K562 (cell line): ENCODE measurements at regions not wholly inside any gene's neighbourhood (a gene's known extent, or its start where the extent isn't known, plus 50 kb on each side); places are given as distances from the start of the nearest gene placed in this dataset.

Experiments
- ATAC-seq: fragments of 200-7000 bp; cut with Tn5 transposase; 3 replicates; pipeline ENCODE4 v1.9.1; 2020; ENCODE audit warnings: moderate library complexity
- BruUV-seq: library from RNA; stranded (reverse); fragments of 400-500 nt; replicated peaks from 2 replicates; lab custom pipeline; 2021; lab: Mats Ljungman, UMichigan
- CTCF ChIA-PET: fragments of 300-600 bp; formaldehyde crosslinking; extraction: SDS; loops from one replicate; lab custom pipeline; 2021; ENCODE audit warnings: low intra/inter-chr PET ratio; lab: Yijun Ruan, JAX
- POLR2A ChIA-PET: fragments of 300-600, 350-650 bp; sonication (Branson Sonifier 250); formaldehyde crosslinking; extraction: SDS; loops from one replicate; lab custom pipeline; 2021; ENCODE audit warnings: antibody characterized with exemption, inconsistent platforms; lab: Yijun Ruan, JAX
- DNase-seq, 4 experiments: peaks; one replicate each; pipeline versions ENCODE4 v3.0.0 to v3.0.0-alpha.2; 2011 to 2018; ENCODE audit warnings: low spot score in 3 of 4, mixed read lengths in 3 of 4; ENCODE audit errors: extremely low read depth in 1 of 4
- FAIRE-seq: peaks from 2 replicates; lab custom pipeline; 2011; peaks lifted over from hg19 to GRCh38; lab: Jason Lieb, UNC
- H2AFZ ChIP-seq: 2 replicates; pipeline ENCODE4 v1.6.0; 2011; ENCODE audit warnings: low read depth, low read length, control low read depth, inconsistent platforms
- H3K27ac ChIP-seq: fragments of 200-600 bp; 3 replicates; pipeline ENCODE4 v1.8.0; 2011; ENCODE audit warnings: low read depth, mild to moderate bottlenecking, control low read depth, inconsistent platforms, low read length, moderate library complexity, mixed read lengths; ENCODE audit errors: extremely low read depth
- H3K27me3 ChIP-seq, 2 experiments: fragments of 300-600 bp in 1 of 2; 2 replicates in 1 of 2; 3 replicates in 1 of 2; pipeline versions ENCODE4 v1.6.0 to v1.8.0; 2011; ENCODE audit warnings: inconsistent platforms in 2 of 2, low read length in 2 of 2, mild to moderate bottlenecking in 1 of 2, mixed read lengths in 1 of 2, moderate library complexity in 1 of 2; ENCODE audit not compliant: control insufficient read depth in 2 of 2, insufficient read depth in 2 of 2
- H3K36me3 ChIP-seq: fragments of 300-600 bp; 3 replicates; pipeline ENCODE4 v1.8.0; 2011; ENCODE audit warnings: mild to moderate bottlenecking, low read length, inconsistent platforms; ENCODE audit not compliant: control insufficient read depth, insufficient read depth
- H3K4me1 ChIP-seq, 2 experiments: fragments of 200-600 bp in 1 of 2; replicated peaks in 1 of 2; 2 replicates in 1 of 2; 3 replicates in 1 of 2; pipeline versions ENCODE4 v1.5.1 to v1.8.0; 2011; ENCODE audit warnings: inconsistent platforms in 2 of 2, low read length in 2 of 2, mild to moderate bottlenecking in 1 of 2, mixed read lengths in 1 of 2, moderate library complexity in 1 of 2; ENCODE audit not compliant: control insufficient read depth in 2 of 2, insufficient read depth in 2 of 2
- H3K4me2 ChIP-seq: 2 replicates; pipeline ENCODE4 v1.6.1; 2011; ENCODE audit warnings: low read length, control low read depth, inconsistent platforms, mixed read lengths; ENCODE audit not compliant: insufficient read depth
- H3K4me3 ChIP-seq: fragments of 200-600 bp; sonication (generic), shearing (Covaris generic); 2 replicates; pipeline ENCODE4 v1.5.1; 2016; ENCODE audit warnings: control low read depth, inconsistent platforms
- H3K79me2 ChIP-seq: fragments of 200-600 bp; 3 replicates; pipeline ENCODE4 v1.8.0; 2011; ENCODE audit warnings: low read length, inconsistent platforms; ENCODE audit not compliant: control insufficient read depth, insufficient read depth
- H3K9ac ChIP-seq, 2 experiments: 2 replicates each; pipeline versions ENCODE4 v1.6.0 to v1.6.1; 2011; ENCODE audit warnings: low read depth in 2 of 2, low read length in 2 of 2, control low read depth in 1 of 2, inconsistent platforms in 1 of 2, mild to moderate bottlenecking in 1 of 2, mixed read lengths in 1 of 2; ENCODE audit not compliant: insufficient read depth in 1 of 2
- H3K9me1 ChIP-seq: one replicate; pipeline ENCODE4 v1.6.0; 2011; ENCODE audit warnings: inconsistent platforms, mild to moderate bottlenecking, low read length, moderate library complexity; ENCODE audit not compliant: control insufficient read depth, insufficient read depth
- H3K9me3 ChIP-seq: replicated peaks from 2 replicates; pipeline ENCODE4 v1.5.1; 2011; ENCODE audit warnings: low read depth, low read length, inconsistent platforms; ENCODE audit not compliant: control insufficient read depth, insufficient read depth
- H4K20me1 ChIP-seq: replicated peaks from 2 replicates; pipeline ENCODE4 v1.6.1; 2011; ENCODE audit warnings: low read length, inconsistent platforms, mixed read lengths; ENCODE audit not compliant: control insufficient read depth, insufficient read depth
- DACH1 ChIP-seq: fragments of 450-650 bp; IDR thresholded peaks from 2 replicates; pipeline ENCODE4 v1.6.1; 2018; ENCODE audit not compliant: partially characterized antibody
- DMBX1 ChIP-seq: fragments of 250-450 bp; sonication (Bioruptor Pico); IDR thresholded peaks from 2 replicates; pipeline ENCODE4 v1.8.0; 2022; ENCODE audit warnings: inconsistent platforms, mild to moderate bottlenecking, moderate library complexity, borderline replicate concordance
- RBM25 ChIP-seq: fragments of 200-400 bp; formaldehyde crosslinking; IDR thresholded peaks from 2 replicates; pipeline ENCODE4 v1.6.1; 2018; ENCODE audit warnings: low read length, low read depth, moderate library complexity; ENCODE audit not compliant: severe bottlenecking
- RBM34 ChIP-seq: fragments of 200-400 bp; formaldehyde crosslinking; IDR thresholded peaks from 2 replicates; pipeline ENCODE4 v1.6.1; 2018; ENCODE audit warnings: low read length, borderline replicate concordance; ENCODE audit not compliant: insufficient read depth
- ZFP36 ChIP-seq: fragments of 150-350 bp; IDR thresholded peaks from 2 replicates; pipeline ENCODE4 v1.6.1; 2018; ENCODE audit warnings: low read length, low read depth; ENCODE audit not compliant: partially characterized antibody
- WGBS: fragments of 100-300 bp; shearing (Covaris generic); methylation state at CpG from one replicate; pipeline ENCODE4 v1.1.6; 2016; ENCODE audit warnings: low coverage, mixed read lengths; ENCODE audit not compliant: insufficient coverage; ENCODE audit errors: missing lambda C conversion rate; 5-methylcytosine and 5-hydroxymethylcytosine counted together
- in situ Hi-C: fragments of 300-500 bp; cut with MboI; formaldehyde crosslinking; loops from 4 replicates; pipeline ENCODE4 v1.15.0; 2018; ENCODE audit warnings: inconsistent platforms, mixed read lengths
- intact Hi-C: fragments of 100-400 bp; cut with micrococcal nuclease; formaldehyde crosslinking; loops from 2 replicates; pipeline ENCODE4 v1.14.2; 2022
- TF ChIP-seq, protein P1 (sequence below), 3 experiments: fragments of 200-800 bp in 1 of 3; fragments of 250-450 bp in 1 of 3; fragments of 450-650 bp in 1 of 3; sonication (Bioruptor Pico) in 1 of 3; sonication (Bioruptor generic) in 1 of 3; formaldehyde crosslinking in 1 of 3; IDR thresholded peaks; 2 replicates each; pipeline versions ENCODE4 v1.6.1 to v1.8.0; 2016 to 2022; ENCODE audit warnings: mild to moderate bottlenecking in 2 of 3, missing genetic modification characterization in 2 of 3, missing compliant biosample characterization in 1 of 3, moderate library complexity in 1 of 3

- POLR2A ChIA-PET = no interaction called here
- BruUV-seq = no TSS peak
- no peak overlapping the region for H3K9ac ChIP-seq
- ATAC-seq = no peak
- H3K4me3 ChIP-seq = no peak overlapping the region
- no peaks in the 10 kb centered on the region for H3K9me3 ChIP-seq
- intact Hi-C loops = no loop called here
- TF ChIP-seq, protein P1, sequence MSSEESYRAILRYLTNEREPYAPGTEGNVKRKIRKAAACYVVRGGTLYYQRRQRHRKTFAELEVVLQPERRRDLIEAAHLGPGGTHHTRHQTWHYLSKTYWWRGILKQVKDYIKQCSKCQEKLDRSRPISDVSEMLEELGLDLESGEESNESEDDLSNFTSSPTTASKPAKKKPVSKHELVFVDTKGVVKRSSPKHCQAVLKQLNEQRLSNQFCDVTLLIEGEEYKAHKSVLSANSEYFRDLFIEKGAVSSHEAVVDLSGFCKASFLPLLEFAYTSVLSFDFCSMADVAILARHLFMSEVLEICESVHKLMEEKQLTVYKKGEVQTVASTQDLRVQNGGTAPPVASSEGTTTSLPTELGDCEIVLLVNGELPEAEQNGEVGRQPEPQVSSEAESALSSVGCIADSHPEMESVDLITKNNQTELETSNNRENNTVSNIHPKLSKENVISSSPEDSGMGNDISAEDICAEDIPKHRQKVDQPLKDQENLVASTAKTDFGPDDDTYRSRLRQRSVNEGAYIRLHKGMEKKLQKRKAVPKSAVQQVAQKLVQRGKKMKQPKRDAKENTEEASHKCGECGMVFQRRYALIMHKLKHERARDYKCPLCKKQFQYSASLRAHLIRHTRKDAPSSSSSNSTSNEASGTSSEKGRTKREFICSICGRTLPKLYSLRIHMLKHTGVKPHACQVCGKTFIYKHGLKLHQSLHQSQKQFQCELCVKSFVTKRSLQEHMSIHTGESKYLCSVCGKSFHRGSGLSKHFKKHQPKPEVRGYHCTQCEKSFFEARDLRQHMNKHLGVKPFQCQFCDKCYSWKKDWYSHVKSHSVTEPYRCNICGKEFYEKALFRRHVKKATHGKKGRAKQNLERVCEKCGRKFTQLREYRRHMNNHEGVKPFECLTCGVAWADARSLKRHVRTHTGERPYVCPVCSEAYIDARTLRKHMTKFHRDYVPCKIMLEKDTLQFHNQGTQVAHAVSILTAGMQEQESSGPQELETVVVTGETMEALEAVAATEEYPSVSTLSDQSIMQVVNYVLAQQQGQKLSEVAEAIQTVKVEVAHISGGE (CRISPR knock-in tag; IDR thresholded peaks at IDR 0.05) = peak in 1 of 3 experiments; percentile 73; a peak in 2 of 6 replicates
- TF ChIP-seq RBM25 (peak; percentile 64), DMBX1 (no peak), ZFP36 (peak; percentile 69), DACH1 (peak; percentile 76), RBM34 (no peak)
- no peak overlapping the region for H3K4me2 ChIP-seq
- DNase-seq = no peak
- CTCF ChIA-PET = no interaction called here
- H3K27me3 ChIP-seq = peaks cover 0 to 9% of the 10 kb centered on the region in 2 experiments; a peak in 1 of 5 replicates
- in situ Hi-C loops = no loop called here
- no peaks in the 10 kb centered on the region for H3K4me1 ChIP-seq
- H4K20me1 ChIP-seq = no peaks in the 10 kb centered on the region
- FAIRE-seq = no peak
- 0% methylated on average over 4 of the region's 4 CpGs for WGBS
- H3K27ac ChIP-seq = no peak overlapping the region
- H2AFZ ChIP-seq = no peak overlapping the region
- no peaks in the 10 kb centered on the region for H3K79me2 ChIP-seq
- no peaks in the 10 kb centered on the region for H3K9me1 ChIP-seq
- no peaks in the 10 kb centered on the region for H3K36me3 ChIP-seq
Measured at GRCh38 chr20:48035961-48036731, 250.9 kb upstream of the SULF2 start.
